T-helper 2 cell (primary cell): ENCODE measurements at regions not wholly inside any gene's neighbourhood (a gene's known extent, or its start where the extent isn't known, plus 50 kb on each side); places are given as distances from the start of the nearest gene placed in this dataset.
"Not testable (repeated sequence)": the region's sequence is repeated elsewhere in the genome, so short reads cannot be mapped to it uniquely, and the experiment has no call there.

Experiments
- DNase-seq, 5 experiments: peaks; one replicate each; pipeline versions ENCODE4 v3.0.0 to v3.0.0-alpha.2; 2012 to 2022

DNA sequence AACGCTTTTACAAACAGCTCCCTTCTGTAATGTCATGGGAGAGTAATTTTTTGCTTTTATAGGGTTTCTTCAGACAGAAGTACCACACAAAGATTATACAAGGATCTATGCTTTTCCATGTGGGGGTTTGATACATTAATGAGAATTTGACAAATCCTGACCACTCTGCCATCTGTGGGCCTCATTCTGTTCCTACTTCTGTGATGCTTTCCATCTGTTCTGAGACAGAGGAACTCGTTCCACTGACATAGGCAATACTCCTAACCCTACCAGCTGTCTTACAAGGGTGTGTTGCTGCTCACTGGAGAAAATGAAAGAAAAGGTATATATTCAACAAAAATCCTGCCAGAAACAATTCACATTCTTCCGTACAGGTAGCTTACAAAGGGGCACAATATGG is 59.4 kb upstream of the NAMPT start:
- DNase-seq: no peak

DNA sequence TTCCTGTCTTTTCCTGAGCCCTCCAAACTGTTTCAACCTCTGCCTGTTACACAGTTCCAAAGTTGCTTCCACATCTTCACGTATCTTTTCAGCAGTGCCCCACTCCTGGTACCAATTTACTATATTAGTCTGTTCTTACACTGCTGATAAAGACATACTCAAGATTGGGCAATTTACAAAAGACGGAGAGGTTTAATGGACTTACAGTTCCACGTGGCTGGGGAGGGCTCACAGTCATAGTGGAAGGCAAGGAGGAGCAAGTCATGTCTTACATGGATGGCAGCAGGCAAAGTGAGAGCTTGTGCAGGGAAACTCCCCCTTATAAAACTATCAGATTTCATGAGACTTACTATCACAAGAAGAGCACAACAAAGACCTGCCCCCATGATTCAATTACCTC is 57.3 kb upstream of the NAMPT start:
- not testable (repeated sequence) for DNase-seq

DNA sequence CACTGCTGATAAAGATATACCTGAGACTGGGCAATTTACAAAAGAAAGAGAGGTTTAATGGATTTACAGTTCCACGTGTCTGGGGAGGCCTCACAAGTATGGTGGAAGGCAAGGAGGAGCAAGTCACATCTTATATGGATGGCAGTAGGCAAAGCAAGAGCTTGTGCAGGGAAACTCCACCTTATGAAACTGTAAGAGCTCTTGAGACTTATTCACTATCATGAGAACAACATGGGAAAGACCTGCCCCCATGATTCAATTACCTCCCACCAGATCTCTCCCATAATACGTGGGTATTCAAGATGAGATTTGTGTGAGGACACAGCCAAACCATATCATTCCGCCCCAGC is 55.4 kb upstream of the NAMPT start:
- not testable (repeated sequence) for DNase-seq

GRCh38 chr7:106339513-106340246 is 54.9 kb upstream of the NAMPT start:
- no peak for DNase-seq

DNA sequence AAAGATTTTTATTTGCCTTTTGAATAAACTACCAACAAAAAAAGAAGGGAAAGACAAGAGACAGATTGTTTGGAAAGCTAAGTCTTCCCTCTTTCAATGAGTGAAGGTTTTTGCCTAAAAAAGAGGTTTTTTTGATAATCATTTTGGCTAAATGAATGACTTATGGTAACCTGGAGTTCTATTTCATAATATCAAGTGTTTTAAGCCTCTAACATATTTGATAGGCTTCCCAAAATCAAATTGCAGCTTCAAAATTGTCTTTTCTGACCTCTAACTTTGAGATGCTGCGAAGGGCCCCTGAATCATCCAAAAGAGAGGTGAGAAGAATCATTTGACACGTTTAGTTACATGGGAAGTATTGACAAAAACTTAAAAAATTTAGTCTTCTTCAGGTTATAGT is 53.0 kb upstream of the NAMPT start:
- DNase-seq: no peak

GRCh38 chr7:106335814-106336213 is 51.0 kb upstream of the NAMPT start:
- no peak for DNase-seq
